ENCODE measurements at regions not wholly inside any gene's neighbourhood (a gene's known extent, or its start where the extent isn't known, plus 50 kb on each side); places are given as distances from the start of the nearest gene placed in this dataset.

DNA sequence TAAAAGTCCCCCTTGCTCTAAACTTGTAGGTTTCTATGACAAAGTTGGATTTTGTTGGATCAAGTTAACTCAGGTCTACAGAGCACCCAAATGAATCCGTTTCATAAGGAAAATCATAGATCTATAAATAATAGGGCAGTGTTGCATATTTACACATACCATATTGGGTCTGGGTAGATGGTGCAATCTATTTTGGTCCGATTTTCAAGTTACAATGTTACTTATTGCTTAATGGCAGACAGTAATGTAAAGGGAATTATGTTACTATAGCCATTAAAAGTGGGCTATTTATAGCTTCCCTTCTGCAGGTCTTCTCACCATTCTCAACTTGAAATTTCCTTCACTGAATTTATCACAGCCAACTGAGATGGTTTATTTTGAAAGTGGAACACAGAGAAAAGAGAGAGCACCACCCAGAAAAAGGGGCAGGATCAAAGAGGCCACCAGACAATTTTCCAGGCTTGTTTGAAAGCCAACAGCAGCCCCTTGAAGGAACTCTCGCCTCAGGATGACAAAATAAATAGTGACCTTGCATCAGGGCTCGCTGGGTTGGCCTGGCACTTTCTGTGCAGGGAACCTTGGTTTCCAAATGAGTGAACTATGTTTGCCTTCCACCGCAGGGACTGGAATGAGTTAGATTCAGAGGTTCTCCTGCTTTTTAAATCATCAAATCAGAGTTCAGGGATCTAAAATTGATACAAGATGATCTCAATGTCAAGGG is 260.2 kb upstream of the HES1 start:
- TF ChIP-seq CTCF (IDR thresholded peaks at IDR 0.05) = no peak
- TF ChIP-seq POLR2A (IDR thresholded peaks at IDR 0.05) = no peak

Measured in esophagus squamous epithelium (tissue), 4 donors.